Muscle layer of colon (tissue), 2 donors: ENCODE measurements at regions not wholly inside any gene's neighbourhood (a gene's known extent, or its start where the extent isn't known, plus 50 kb on each side); places are given as distances from the start of the nearest gene placed in this dataset.

ENCODE experiments used
- H3K27ac ChIP-seq: one replicate; pipeline ENCODE4 v1.7.0; 2013; ENCODE audit warnings: low read depth, mild to moderate bottlenecking, low read length, moderate library complexity
- H3K27me3 ChIP-seq, 2 donors: one replicate each; pipeline ENCODE4 v1.7.0; 2013; ENCODE audit warnings: low read length in 2 of 2, mild to moderate bottlenecking in 2 of 2; ENCODE audit not compliant: insufficient read depth in 2 of 2, control insufficient read depth in 1 of 2
- H3K36me3 ChIP-seq: one replicate; pipeline ENCODE4 v1.7.0; 2013; ENCODE audit warnings: mild to moderate bottlenecking, low read length; ENCODE audit not compliant: insufficient read depth
- H3K4me1 ChIP-seq: one replicate; pipeline ENCODE4 v1.7.0; 2013; ENCODE audit warnings: mild to moderate bottlenecking, low read length; ENCODE audit not compliant: insufficient read depth
- H3K4me3 ChIP-seq, 2 donors: one replicate each; pipeline ENCODE4 v1.7.0; 2013; ENCODE audit warnings: low read length in 2 of 2, low read depth in 1 of 2, mild to moderate bottlenecking in 1 of 2, moderate library complexity in 1 of 2
- H3K9ac ChIP-seq: one replicate; pipeline ENCODE4 v1.7.0; 2013; ENCODE audit warnings: low read length
- H3K9me3 ChIP-seq: one replicate; pipeline ENCODE4 v1.7.0; 2013; ENCODE audit warnings: mild to moderate bottlenecking, low read length
- donor health status: abdominal sarcoma.
- donor health status: Adenocarcinoma of cecum.

DNA sequence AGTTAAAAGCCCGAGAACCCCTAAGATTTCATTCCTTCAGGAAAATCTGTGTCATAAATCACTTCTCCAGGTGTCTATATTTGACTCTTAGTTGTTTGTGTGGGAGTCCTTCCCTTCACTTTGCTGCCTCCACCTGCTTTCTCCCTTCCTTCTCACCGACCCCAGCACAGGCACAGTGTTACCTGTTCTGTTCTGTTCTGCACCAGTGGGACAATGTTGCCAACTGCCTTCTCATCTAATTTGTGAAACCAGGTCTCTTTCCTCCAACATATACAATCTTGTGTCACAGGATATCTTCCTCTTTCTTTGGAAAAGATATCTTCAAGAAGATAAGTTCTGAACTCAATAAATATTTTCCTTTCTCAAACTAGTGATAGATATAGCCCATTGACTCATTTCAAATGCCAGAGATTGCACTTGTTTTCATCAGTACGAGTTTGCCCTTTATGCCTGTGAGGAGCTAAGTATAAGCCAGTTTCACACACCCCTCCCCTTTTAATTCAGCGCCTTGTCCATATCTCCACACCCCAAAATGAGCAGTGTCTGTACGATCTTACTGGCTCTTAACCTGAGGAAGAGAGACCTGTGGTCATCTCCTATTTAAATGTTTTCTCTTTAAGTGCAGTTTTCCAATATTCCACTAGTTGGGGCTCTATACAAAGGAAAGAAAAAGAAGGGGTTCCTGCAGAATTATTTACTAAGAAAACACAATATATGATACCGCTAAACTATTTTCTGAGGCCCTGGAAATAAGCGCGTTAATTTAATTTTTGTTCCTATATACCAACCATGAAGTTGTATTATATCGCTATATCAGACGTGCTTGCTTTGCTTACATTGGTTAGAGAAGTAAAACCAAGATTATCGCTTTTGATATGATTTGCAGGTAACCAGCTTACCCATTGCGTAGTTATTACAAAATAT, 81.6 kb upstream of the PREP start:
- H3K4me1 ChIP-seq: peaks cover 23% of the 10 kb centered on the region
- no peak overlapping the region for H3K27ac ChIP-seq
- H3K9ac ChIP-seq: no peak overlapping the region
- no peaks in the 10 kb centered on the region for H3K9me3 ChIP-seq
- no peak overlapping the region for H3K4me3 ChIP-seq
- H3K27me3 ChIP-seq: no peaks in the 10 kb centered on the region
- H3K36me3 ChIP-seq: no peaks in the 10 kb centered on the region

DNA sequence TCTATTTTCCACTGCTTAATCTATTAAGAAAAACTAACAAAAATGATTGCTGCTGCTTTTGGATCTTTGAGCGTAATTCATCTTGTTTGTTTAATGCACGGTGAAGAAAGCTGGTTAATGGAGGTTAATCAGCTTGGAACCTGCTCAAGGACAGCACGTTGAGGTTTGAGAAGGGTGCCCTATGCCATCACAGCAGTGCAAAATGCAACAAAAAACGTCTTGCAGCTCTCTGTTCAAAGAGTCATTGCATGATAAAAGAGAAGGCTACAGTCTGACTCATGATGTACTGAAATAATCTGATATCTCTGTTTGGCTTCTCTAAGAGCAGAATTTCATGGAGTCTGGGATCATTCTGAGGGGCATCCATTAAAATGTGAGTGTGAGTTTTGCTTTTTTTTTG, 80.6 kb upstream of the PREP start:
- no peak overlapping the region for H3K27ac ChIP-seq
- no peak overlapping the region for H3K9ac ChIP-seq
- H3K27me3 ChIP-seq: no peaks in the 10 kb centered on the region
- peaks cover 14% of the 10 kb centered on the region for H3K4me1 ChIP-seq
- no peaks in the 10 kb centered on the region for H3K9me3 ChIP-seq
- H3K36me3 ChIP-seq: no peaks in the 10 kb centered on the region
- no peak overlapping the region for H3K4me3 ChIP-seq

DNA sequence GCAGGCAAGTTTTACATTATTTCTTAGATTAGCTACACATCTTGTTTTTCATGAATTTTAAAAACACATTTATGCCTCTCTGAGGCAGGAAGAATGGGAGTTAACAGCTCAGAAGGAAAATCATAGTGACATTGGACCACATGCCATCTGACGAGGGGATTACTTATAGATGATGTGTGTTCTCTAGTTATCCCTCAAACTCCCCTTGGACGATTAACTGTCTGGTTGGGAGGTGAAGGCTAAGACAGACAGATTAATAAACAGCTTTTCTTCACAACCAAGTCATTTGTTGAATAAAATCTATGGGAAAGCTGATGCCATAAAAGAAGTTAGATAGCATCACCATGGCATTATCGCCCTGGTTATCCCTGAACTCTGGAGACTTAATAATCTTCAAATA, 80.0 kb upstream of the PREP start:
- no peaks in the 10 kb centered on the region for H3K36me3 ChIP-seq
- H3K4me3 ChIP-seq: no peak overlapping the region
- H3K4me1 ChIP-seq: peaks cover 13% of the 10 kb centered on the region
- no peaks in the 10 kb centered on the region for H3K9me3 ChIP-seq
- no peak overlapping the region for H3K27ac ChIP-seq
- H3K27me3 ChIP-seq: no peaks in the 10 kb centered on the region
- no peak overlapping the region for H3K9ac ChIP-seq

DNA sequence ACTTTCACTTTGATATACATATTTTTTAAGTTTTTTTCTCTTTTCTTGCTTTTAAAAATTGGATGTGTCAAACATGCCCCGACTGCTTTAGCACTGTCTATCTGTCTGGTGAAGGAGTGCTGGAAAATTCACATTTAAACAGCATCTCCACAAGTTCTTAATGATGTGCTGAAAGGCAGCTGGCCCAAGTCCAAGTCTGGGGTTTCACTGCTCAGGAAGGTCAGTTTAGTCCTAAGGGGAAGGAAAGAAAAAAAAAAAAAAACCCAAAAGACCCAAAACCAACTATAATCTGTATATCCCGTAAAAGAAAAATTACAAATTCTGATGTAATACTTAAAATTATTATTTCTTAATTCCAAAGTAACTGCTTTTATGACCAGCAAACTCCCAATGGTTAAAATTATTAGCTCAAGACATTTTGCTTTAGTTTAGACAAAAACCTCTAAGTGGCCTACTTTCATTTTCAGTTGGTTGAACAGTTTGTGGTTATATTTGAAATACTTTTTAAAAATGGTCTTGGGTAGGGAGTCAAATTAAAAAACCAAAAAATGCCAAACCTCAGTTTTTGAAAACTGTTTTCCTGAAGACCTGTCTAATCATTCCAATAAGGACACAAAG, 79.5 kb upstream of the PREP start:
- Histone ChIP-seq H3K36me3 (no peaks in the 10 kb centered on the region), H3K27ac (no peak overlapping the region), H3K9me3 (no peaks in the 10 kb centered on the region), H3K9ac (no peak overlapping the region), H3K4me1 (peaks cover 13% of the 10 kb centered on the region), H3K4me3 (no peak overlapping the region), H3K27me3 (no peaks in the 10 kb centered on the region)

DNA sequence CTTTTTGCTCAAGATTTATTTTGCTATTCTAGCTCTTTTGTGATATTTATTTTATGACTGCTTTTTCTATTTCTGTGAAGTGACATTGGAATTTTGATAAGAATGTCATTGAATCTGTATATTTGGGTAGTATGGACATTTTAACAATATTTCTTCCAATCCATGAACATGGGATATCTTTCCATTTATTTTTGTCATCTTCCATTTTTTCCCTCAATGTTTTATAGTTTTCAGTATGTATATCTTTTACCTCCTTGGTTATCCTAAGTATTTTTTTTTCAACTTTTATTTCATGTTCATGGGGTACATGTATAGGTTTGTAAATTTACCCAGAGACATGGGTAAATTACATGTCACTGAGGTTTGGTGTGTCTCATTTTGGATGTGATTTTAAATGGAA, 74.1 kb upstream of the PREP start:
- Histone ChIP-seq H3K9me3 (no peaks in the 10 kb centered on the region), H3K36me3 (no peaks in the 10 kb centered on the region), H3K4me1 (no peaks in the 10 kb centered on the region), H3K4me3 (no peak overlapping the region), H3K27ac (no peak overlapping the region), H3K27me3 (no peaks in the 10 kb centered on the region), H3K9ac (no peak overlapping the region)

DNA sequence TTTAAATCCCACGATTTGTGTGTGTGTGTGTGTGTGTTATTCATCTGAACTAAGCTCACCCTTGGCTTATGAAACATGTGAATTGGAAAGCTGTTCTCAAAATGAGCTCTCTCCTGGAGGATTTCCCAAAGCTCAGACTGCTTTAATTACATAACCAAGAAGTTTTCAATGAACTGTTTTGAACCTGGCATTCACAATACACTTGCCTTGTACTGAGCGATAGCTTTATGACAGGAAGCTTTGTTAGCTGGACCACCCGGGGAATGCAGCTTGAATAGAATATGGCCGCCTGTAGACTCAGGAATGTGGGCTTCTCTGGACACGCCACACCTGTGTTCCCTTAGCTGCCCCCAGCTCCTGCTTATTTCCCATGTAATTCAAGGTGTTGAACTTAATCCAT, 71.4 kb upstream of the PREP start:
- H3K4me3 ChIP-seq: no peak overlapping the region
- H3K36me3 ChIP-seq: no peaks in the 10 kb centered on the region
- no peak overlapping the region for H3K27ac ChIP-seq
- no peaks in the 10 kb centered on the region for H3K9me3 ChIP-seq
- H3K4me1 ChIP-seq: no peaks in the 10 kb centered on the region
- no peak overlapping the region for H3K9ac ChIP-seq
- no peaks in the 10 kb centered on the region for H3K27me3 ChIP-seq

DNA sequence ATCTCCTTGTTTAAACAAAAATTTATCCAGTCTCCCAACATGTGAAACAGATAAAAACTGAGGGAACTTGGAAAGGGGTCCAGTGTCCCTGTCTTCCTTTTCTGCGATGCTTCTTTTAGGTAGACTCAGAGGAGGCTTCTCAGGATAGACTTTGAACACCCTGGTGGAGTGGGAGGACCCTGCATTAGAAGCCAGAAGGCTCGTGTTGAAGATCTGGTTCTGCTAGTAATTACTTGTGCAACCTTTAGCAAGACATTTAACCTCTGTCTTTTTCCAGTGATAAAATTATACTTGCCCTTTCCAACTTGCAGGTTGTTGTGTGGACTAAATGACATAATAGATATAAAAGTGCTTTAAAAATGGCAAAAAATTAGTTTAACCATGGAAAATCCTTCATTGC, 67.1 kb upstream of the PREP start:
- Histone ChIP-seq H3K4me3 (no peak overlapping the region), H3K9ac (no peak overlapping the region), H3K27ac (no peak overlapping the region), H3K9me3 (no peaks in the 10 kb centered on the region), H3K36me3 (no peaks in the 10 kb centered on the region), H3K27me3 (no peaks in the 10 kb centered on the region), H3K4me1 (no peaks in the 10 kb centered on the region)

DNA sequence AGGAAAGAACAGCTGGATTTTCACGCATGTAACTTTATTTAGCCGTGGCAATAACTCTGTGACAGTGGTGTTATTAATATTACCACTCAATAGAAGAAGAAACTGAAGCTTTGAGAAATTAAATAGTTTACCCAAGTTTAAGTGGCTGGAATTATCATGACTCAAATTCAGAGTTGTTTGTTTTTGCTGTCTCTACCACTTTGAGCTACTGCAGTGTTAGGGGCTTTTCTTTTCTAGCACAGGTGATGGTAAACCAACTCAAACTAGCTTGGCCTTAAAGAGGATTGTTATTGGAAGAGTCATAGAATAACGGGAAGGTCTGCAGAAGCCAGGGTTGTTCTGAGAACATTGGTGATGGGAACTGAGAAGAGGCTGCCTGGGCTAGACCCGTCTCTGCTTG, 66.0 kb upstream of the PREP start:
- H3K27me3 ChIP-seq: no peaks in the 10 kb centered on the region
- no peak overlapping the region for H3K27ac ChIP-seq
- no peaks in the 10 kb centered on the region for H3K4me1 ChIP-seq
- no peaks in the 10 kb centered on the region for H3K9me3 ChIP-seq
- H3K4me3 ChIP-seq: no peak overlapping the region
- no peaks in the 10 kb centered on the region for H3K36me3 ChIP-seq
- H3K9ac ChIP-seq: no peak overlapping the region

DNA sequence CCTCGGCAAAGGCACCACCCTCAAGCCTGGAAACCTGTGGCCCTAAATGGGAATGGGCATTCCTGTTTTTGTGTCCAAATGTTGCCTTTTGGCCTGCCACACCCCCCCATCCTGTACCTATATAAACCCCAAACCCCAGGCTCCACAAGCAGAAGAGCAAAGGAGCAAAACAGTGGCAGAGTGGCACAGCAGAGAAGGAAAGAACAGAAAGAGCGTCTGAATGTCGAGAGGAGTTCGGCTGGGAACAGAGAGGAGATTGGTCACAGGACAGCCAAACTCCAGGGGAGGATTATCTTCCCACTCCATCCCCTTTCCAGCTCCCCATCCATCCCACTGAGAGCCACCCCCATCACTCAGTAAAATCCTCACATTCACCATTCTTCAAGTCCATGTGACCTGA, 58.0 kb upstream of the PREP start:
- Histone ChIP-seq H3K36me3 (no peaks in the 10 kb centered on the region), H3K9ac (no peak overlapping the region), H3K9me3 (no peaks in the 10 kb centered on the region), H3K4me1 (no peaks in the 10 kb centered on the region), H3K27me3 (no peaks in the 10 kb centered on the region), H3K4me3 (no peak overlapping the region), H3K27ac (no peak overlapping the region)

DNA sequence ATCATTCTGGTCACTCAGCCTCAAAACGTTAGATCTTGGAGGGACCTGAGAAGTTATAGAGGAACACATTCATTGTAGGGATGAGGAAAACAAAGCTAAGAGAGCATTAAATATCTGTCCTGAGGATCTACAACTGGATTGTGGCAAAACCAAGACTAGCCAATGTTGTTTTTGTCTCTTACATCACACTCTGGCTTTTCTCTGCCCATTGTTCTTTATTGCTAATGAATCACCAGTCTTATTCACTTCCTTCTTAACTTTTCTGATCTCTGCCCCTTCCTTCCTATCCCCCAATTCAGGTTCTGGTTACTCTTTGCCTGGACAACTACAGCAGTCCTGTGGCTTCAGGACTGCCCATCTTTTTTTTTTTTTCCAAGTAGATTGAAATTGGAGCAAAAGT, 57.0 kb upstream of the PREP start:
- no peaks in the 10 kb centered on the region for H3K4me1 ChIP-seq
- H3K27me3 ChIP-seq: no peaks in the 10 kb centered on the region
- no peaks in the 10 kb centered on the region for H3K9me3 ChIP-seq
- no peak overlapping the region for H3K4me3 ChIP-seq
- no peak overlapping the region for H3K9ac ChIP-seq
- H3K36me3 ChIP-seq: no peaks in the 10 kb centered on the region
- H3K27ac ChIP-seq: no peak overlapping the region

DNA sequence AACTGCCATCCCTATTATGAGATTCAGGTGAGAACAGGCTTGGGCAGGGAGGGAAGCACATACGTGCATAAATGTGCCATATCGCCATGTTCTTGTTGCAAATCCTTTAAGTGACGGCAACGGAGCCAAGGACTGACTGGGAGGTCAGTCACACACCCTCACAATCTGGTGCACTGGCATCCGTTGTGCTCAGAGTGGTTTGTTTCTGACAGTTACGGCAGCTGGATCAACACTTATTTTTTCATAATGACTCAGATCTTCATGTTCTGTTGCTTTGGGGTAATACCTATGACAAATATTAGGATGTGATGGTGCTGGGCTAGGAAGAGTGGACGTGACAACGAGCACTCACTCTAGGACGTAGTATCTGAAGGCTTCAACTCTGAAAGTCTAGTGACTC, 56.2 kb upstream of the PREP start:
- Histone ChIP-seq H3K27ac (no peak overlapping the region), H3K36me3 (no peaks in the 10 kb centered on the region), H3K27me3 (no peaks in the 10 kb centered on the region), H3K4me1 (no peaks in the 10 kb centered on the region), H3K9ac (no peak overlapping the region), H3K9me3 (no peaks in the 10 kb centered on the region), H3K4me3 (no peak overlapping the region)

DNA sequence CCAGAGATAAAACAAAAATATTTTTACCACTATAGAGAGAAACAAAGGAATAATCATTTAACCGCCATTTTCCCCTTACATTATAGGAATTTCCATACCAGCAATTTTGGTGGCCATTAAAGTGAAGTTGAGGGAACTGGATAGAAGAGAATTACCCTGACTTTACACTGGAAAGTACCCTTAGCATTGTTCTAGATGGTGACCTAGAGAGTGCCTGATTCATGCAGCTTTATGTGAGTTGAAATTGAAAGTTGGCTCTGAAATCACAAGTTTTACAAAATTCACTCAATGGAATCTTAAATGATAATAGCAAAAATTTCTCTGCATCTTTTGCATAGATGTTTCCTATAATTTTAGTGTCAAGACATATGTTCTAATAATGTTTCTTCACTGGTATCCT, 55.7 kb upstream of the PREP start:
- H3K9ac ChIP-seq: no peak overlapping the region
- H3K4me1 ChIP-seq: no peaks in the 10 kb centered on the region
- H3K27ac ChIP-seq: no peak overlapping the region
- no peaks in the 10 kb centered on the region for H3K27me3 ChIP-seq
- no peaks in the 10 kb centered on the region for H3K9me3 ChIP-seq
- H3K36me3 ChIP-seq: no peaks in the 10 kb centered on the region
- no peak overlapping the region for H3K4me3 ChIP-seq
